HG02798 (cell line): ENCODE measurements at regions not wholly inside any gene's neighbourhood (a gene's known extent, or its start where the extent isn't known, plus 50 kb on each side); places are given as distances from the start of the nearest gene placed in this dataset.

Source experiments
- ATAC-seq: cut with Tn5 transposase; IDR thresholded peaks from one replicate; pipeline ENCODE4 v1.9.1; 2021; ENCODE audit warnings: mild to moderate bottlenecking; ENCODE audit not compliant: unreplicated experiment, poor library complexity

DNA sequence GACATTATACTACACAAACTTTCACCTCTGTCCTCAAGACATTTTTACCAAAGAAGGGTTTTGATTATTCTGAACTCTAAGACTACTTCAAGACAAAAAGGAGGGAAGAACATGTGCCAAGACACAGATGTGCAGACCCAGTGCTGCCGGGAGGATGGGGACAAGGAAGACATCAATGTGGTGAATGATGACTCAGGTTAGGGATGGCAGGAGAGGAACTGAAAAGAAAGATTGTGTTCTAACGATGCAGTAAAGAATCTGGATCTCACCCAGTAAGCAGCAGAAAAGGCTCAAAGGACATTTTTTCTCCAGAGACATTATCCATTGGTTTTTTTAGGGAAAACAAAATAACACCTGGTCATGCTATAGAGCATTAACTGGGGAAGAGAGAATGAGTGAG, 449.9 kb upstream of the NR2F2 start:
- ATAC-seq = no peak

- ATAC-seq = no peak
Observed at GRCh38 chr15:95883064-95883463, 447.4 kb upstream of the NR2F2 start.

DNA sequence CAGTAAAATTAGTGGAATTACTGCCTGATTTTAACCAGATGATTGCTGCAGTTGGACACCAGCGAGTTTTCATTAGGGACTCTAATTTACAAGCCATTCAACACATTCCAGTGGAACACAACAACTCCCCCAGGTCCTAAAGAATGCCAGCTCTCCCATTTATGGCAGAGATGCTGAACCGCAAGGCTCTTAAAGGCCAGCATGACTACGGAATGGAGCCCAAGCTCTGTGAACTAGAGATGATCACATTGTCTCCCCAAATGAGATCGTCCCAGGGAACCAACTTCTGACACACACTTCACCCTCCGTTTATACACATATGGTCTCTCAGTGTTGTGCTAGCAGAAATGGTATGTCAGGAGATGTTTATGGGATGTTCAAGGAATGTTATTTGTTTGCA, 446.2 kb upstream of the NR2F2 start:
- no peak for ATAC-seq

DNA sequence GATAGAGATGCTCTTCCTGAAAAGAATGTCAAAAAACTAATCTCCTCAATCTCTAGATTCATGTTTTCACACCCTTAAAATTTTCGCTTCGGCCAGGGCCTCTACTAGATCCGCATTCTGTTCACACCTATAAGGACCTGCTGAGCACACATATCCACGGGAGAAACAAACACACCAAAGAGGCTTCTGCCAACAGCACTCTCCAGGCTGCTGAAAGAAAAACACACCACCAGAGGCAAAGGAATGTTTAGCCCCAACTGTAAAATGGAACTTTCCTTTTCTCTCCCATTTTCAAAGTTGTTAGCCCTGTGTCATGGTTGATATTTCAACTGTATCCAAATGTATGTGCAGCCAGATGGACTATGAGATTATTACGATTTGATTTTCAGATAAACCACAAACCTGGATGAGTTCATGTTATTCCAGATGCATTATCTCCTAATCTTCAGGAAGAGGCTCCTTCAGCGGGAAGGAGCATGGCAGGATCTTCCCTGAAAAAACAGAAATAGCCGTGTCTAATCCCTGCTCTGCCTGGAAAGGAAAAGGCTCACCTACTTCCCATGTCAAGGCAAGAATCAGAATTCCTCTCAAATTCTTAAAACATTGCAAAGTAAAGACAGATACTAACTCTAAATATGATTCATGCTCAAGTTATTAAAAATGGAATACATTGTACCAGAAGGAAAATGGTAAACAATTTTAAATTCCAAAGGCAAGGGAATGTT, 442.7 kb upstream of the NR2F2 start:
- no peak for ATAC-seq

GRCh38 chr15:95888762-95889161, 441.7 kb upstream of the NR2F2 start:
- ATAC-seq = no peak

DNA sequence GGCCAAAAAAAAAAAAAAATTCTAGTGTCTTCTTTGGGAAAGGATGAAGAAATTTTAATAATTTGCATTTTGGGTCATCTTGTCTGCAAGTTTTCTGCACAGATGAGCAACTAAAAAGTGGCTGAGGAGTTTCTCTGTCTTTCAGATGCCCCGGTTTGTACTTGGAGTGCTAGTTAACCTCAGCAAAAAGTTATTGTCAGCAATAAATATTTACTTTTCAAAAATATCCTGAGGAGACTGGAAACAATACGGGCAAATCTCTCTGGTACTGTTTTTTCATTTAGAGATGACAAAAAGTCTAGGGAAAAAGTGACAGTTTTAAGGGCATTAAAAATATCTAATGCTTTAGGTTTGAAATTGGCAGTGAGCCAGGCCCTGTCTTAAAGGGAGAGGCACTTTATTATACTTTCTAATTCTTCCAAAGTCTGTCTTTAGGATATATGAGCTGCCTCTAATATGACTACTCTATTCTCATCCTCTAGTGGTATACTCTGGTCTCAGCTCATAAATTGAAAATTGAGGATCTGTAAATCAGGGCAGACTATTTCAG, 436.0 kb upstream of the NR2F2 start:
- no peak for ATAC-seq

DNA sequence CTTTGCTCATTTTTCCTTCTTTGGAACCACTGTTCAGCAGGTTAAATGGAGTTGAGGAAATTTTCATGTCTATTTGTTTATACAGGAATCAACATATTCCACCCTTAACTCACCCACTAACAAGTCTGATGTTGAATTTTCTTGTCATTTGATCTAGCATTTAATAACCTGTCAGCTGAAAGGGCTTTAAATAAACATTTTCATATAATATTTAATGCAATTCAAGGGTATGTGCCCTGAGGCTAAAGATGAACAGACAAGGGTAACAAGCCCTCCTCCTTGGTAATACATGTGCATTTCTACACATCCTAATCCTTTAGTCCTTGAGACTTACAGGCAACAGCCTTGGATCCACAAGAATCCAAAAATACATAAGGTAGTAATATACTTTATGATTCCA, 435.0 kb upstream of the NR2F2 start:
- no peak for ATAC-seq

DNA sequence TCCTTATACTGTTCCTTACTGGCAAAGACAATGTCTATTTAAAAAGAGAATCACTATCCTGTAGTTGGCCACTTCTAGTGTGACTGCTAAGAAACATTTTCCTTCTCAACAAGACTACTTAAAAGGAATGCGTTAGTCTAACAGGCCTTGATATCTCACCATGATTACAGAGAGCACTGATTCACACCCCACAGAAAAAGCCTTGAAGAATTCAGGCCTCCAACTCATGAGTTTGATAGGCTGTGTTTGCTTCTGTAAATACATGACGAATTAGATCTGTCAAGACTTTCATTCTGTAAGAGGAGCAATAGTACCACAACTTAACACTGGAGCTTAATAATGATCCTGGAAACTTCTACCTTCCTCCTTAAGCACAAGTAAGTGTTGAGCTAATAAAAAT, 432.8 kb upstream of the NR2F2 start:
- ATAC-seq = no peak

- no peak for ATAC-seq
Observed at GRCh38 chr15:95898761-95899160, 431.7 kb upstream of the NR2F2 start.

GRCh38 chr15:95901271-95901670, 429.2 kb upstream of the NR2F2 start:
- ATAC-seq = no peak

- no peak for ATAC-seq
Observed at GRCh38 chr15:95902606-95903005, 427.9 kb upstream of the NR2F2 start.

DNA sequence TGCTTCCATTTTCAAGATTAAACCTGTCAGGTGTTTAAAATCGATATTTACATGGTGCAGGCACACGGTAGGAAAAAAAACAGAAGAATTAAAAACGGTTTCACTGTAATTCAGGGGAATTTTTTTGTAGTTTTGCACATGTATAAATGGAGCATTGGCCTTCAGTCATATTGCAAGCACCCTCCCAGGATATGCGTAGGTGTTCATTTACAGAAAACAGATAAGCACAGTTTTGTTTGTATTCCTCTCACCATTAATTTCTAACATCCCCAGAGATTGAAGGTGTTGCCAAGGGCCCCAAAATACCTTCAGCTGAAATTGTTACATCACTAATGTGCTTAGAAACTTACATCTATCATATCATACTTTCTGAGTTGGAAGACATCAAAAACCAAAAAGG, 427.1 kb upstream of the NR2F2 start:
- ATAC-seq = no peak

DNA sequence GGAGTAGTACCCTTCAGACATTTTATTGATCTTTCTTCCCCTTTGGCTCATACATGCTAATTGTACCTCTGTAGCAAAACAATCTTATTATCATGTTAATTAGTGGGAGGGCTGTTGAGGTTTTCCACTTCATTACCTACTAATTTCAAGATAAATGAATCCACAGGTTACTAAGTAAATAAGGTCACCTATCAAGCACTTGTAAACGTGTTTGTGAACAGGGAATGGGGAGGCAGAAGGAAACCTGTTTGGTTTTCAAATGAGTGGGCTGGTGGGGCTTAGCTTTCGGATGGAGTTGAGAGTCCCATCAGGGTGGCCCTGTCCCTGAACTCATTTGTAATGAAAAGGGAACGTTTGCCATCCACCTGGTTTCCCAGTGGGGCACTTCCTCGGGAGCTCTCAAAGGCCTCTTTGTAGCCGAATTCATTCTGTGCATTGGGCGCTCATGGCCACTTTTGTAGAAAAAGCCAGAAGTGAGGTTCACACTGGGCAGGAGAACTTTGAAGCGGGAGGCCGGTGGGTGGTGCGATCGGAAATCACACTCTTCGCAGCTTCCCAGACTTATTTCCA, 419.8 kb upstream of the NR2F2 start:
- ATAC-seq = no peak

DNA sequence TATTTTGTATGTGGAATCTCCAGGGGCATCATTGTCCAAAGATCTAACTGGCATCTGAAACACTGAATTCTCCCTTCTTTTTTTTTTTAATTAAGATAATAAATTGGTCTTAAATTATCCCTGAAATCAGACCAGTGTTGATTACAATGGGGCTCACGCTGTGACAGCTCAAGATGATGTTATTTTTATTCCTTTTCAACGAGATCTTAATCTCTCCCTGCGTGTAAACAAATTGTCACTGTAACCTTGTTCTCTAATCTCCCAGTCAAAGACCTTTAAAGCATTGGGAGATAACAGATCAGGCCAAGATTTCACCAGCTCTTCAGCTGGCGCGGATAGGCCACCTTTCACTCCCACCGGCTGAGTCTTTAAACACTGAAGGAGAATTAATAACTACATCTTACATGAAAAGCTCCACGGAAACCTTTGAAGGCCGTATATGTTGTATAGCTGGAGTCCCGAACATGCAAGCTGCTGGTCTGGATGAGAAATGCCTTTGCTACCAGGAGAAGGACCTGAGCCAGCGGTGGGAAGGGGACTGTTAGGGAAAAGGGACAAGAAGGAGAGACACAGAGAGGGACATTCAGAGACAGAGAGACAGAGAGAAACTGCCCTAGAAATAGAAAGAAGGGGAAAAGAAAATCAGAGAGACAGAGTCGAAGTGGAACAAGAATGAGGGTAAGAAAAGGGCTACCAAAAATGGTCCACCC, 418.8 kb upstream of the NR2F2 start:
- ATAC-seq = no peak

DNA sequence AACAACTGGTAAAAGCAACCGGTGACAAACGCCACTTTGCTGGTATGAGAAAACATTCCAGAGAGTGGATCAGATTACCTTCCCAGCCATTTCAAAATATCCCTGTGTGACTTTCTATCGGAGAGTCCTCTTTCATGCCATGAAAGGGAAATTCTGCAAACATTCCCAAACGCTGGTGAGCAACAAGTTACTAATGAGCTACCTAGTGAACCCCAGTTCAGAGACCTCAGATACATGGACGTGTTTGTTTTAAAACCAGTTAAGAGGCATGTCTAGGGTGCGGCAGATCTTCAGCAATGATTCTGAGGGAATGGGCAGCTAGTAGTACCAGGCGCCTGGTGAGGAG, 418.2 kb upstream of the NR2F2 start:
- ATAC-seq = no peak

DNA sequence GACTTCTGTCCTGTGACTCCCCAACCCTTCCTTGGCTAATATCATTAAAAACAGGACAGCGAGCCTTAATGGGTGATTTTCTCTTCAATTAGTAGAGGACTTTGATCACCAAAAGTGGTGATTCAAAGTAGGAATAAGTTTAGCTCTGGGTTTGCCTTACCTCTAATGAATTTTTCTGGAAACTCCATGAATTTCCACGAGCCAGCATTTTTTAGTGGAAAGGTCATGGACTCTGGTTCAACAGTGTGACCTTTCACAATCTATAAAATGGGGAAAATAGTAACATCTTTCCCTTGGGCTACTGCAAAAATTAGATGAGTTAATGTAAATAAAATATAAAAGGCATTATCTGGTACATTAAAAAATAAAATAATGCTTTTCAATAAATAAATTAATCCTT, 417.8 kb upstream of the NR2F2 start:
- no peak for ATAC-seq

- ATAC-seq = no peak
Observed at GRCh38 chr15:95916568-95916967, 413.9 kb upstream of the NR2F2 start.

DNA sequence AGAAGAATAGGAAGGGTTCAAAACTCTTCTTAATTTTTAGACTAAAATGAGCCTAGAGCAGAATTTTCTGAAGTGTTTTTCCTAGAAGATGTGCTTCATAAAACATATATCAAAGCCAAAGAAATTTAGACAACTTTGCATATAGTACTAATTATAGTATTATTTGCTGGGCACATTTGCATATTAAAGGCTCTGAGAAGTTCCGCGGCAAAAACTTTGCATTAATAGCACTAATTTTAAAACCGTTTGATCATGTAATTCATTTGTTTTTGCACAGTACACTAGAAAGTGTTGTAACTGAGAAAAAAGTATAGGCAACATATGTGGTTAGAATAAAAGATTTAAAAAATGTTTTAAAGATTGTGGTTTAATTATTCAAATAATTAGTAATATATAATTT, 412.0 kb upstream of the NR2F2 start:
- no peak for ATAC-seq

DNA sequence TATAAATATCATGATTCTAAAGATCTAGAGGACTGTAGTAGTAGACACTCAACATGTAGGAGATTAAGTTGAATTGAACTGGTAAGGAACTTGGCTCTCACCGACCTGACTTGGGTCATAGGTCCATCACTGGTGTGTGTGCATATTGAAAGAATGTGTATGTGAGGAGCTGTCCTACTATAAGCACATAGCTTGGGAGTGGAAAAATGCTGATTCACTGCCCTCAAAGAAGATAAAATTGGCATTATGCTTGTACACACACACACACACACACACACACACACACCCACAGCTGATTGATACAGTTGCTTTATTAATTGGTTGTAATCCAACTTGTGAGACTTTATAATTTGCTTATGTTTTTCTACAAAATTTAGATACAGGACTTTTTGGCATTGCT, 411.0 kb upstream of the NR2F2 start:
- ATAC-seq = no peak

- no peak for ATAC-seq
Observed at GRCh38 chr15:95921404-95921803, 409.1 kb upstream of the NR2F2 start.

- no peak for ATAC-seq
Observed at GRCh38 chr15:95922431-95922830, 408.1 kb upstream of the NR2F2 start.

DNA sequence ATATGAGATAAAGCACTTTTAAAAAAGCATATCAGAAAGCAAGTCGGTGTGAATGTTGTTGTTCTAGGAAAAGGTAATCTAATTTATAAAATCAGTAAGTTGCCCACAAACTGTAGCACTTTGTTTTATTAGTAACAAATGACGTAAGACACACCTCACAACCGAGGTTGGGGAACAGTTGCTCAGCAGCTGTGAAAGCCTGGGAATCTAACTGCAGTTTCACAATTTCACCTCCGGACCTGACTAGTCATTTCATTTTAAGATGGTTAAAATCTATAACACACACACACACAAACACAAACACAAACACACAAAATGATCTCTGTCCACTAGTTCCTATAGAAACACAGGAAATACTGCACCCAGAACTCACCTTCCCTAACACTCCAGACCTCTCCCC, 406.7 kb upstream of the NR2F2 start:
- ATAC-seq = no peak
